CD8-positive, alpha-beta memory T cell (primary cell): ENCODE measurements at regions not wholly inside any gene's neighbourhood (a gene's known extent, or its start where the extent isn't known, plus 50 kb on each side); places are given as distances from the start of the nearest gene placed in this dataset.

Experiments used
- CTCF ChIA-PET: fragments of 350-600 bp; sonication (Branson Sonifier 250); formaldehyde crosslinking; loops from one replicate; lab custom pipeline; 2021; ENCODE audit warnings: antibody characterized with exemption; lab: Charles Lee
- POLR2A ChIA-PET: fragments of 350-600 bp; sonication (Branson Sonifier 250); formaldehyde crosslinking; loops from one replicate; lab custom pipeline; 2021; ENCODE audit warnings: antibody characterized with exemption; lab: Charles Lee
- DNase-seq, 5 donors: peaks; one replicate each; pipeline versions ENCODE4 v3.0.0 to v3.0.0-alpha.2; 2020 to 2022; ENCODE audit warnings: mixed read lengths in 1 of 5
- H3K27ac ChIP-seq: one replicate; pipeline ENCODE4 v1.7.0; 2013; ENCODE audit warnings: low read depth, mild to moderate bottlenecking, low read length, moderate library complexity
- H3K27me3 ChIP-seq: 2 replicates; pipeline ENCODE4 v1.7.0; 2013; ENCODE audit warnings: low read length, mild to moderate bottlenecking; ENCODE audit not compliant: insufficient read depth, poor library complexity, severe bottlenecking
- H3K36me3 ChIP-seq: 2 replicates; pipeline ENCODE4 v1.7.0; 2013; ENCODE audit warnings: mild to moderate bottlenecking, low read length, moderate library complexity; ENCODE audit not compliant: insufficient read depth
- H3K4me1 ChIP-seq: 2 replicates; pipeline ENCODE4 v1.7.0; 2013; ENCODE audit warnings: mild to moderate bottlenecking, low read length, moderate library complexity; ENCODE audit not compliant: insufficient read depth
- H3K4me3 ChIP-seq: 2 replicates; pipeline ENCODE4 v1.7.0; 2013; ENCODE audit warnings: mild to moderate bottlenecking, low read length
- H3K9me3 ChIP-seq: 2 replicates; pipeline ENCODE4 v1.7.0; 2013; ENCODE audit warnings: mild to moderate bottlenecking, low read length
- H3K27ac Mint-ChIP-seq, 8 donors: one replicate each; pipeline ENCODE4 v1.8.0; 2020 to 2021; ENCODE audit warnings: mixed read lengths in 8 of 8, mild to moderate bottlenecking in 6 of 8, inconsistent platforms in 3 of 8, moderate library complexity in 3 of 8
- H3K27me3 Mint-ChIP-seq, 2 donors: one replicate each; pipeline ENCODE4 v1.8.0; 2020 to 2021; ENCODE audit warnings: mixed read lengths in 2 of 2, mild to moderate bottlenecking in 1 of 2, moderate library complexity in 1 of 2
- H3K36me3 Mint-ChIP-seq, 3 donors: one replicate each; pipeline ENCODE4 v1.8.0; 2020 to 2021; ENCODE audit warnings: mixed read lengths in 3 of 3, inconsistent platforms in 1 of 3, mild to moderate bottlenecking in 1 of 3
- H3K4me1 Mint-ChIP-seq, 3 donors: one replicate each; pipeline ENCODE4 v1.8.0; 2020 to 2021; ENCODE audit warnings: mixed read lengths in 3 of 3, inconsistent platforms in 1 of 3, mild to moderate bottlenecking in 1 of 3
- H3K4me3 Mint-ChIP-seq, 7 donors: one replicate each; pipeline ENCODE4 v1.8.0; 2020 to 2021; ENCODE audit warnings: mixed read lengths in 7 of 7, mild to moderate bottlenecking in 6 of 7, moderate library complexity in 4 of 7, inconsistent platforms in 2 of 7
- H3K9me3 Mint-ChIP-seq, 5 donors: one replicate each; pipeline ENCODE4 v1.8.0; 2020 to 2022; ENCODE audit warnings: mixed read lengths in 5 of 5, mild to moderate bottlenecking in 3 of 5, moderate library complexity in 2 of 5, inconsistent platforms in 1 of 5

DNA sequence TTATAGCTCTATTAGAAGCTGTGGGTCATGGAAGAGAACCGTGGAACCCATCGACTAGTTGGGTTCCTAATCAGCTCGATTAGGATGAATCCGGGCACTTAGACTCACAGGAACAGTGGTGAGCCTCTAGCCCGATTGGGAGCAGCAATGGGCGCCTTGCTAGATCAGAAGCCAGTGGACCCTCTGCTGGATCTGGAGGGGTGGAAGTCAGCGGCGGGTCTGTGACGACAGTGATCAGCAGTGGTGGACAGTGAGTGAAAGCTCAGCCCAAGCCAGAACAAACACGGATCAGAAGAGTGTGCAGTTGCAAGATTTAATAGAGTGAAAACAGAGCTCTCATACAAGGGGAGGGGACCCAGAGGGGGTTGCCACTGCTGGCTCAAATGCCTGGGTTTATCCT lies 1170.2 kb downstream of the OTOL1 start:
- Histone ChIP-seq H3K36me3 (no peaks in the 10 kb centered on the region), H3K9me3 (no peaks in the 10 kb centered on the region), H3K27ac (no peak overlapping the region), H3K4me3 (no peak overlapping the region), H3K4me1 (no peaks in the 10 kb centered on the region), H3K27me3 (no peaks in the 10 kb centered on the region)
- Mint-ChIP-seq H3K9me3 (peaks cover 4 to 28% (median 8%) of the 10 kb centered on the region in 5 donors), H3K4me1 (no peaks in the 10 kb centered on the region), H3K27ac (no peak overlapping the region), H3K36me3 (no peaks in the 10 kb centered on the region), H3K4me3 (no peak overlapping the region), H3K27me3 (no peaks in the 10 kb centered on the region)
- ChIA-PET POLR2A (no interaction called here), CTCF (no interaction called here)
- DNase-seq: no peak

- Mint-ChIP-seq H3K27ac (no peak overlapping the region), H3K27me3 (no peaks in the 10 kb centered on the region), H3K36me3 (no peaks in the 10 kb centered on the region), H3K4me1 (no peaks in the 10 kb centered on the region), H3K9me3 (peaks cover 1 to 24% (median 4%) of the 10 kb centered on the region in 5 donors), H3K4me3 (no peak overlapping the region)
- no peak overlapping the region for H3K27ac ChIP-seq
- CTCF ChIA-PET: no interaction called here
- no peaks in the 10 kb centered on the region for H3K9me3 ChIP-seq
- H3K4me1 ChIP-seq: no peaks in the 10 kb centered on the region
- H3K4me3 ChIP-seq: no peak overlapping the region
- no peaks in the 10 kb centered on the region for H3K36me3 ChIP-seq
- no peak for DNase-seq
- H3K27me3 ChIP-seq: no peaks in the 10 kb centered on the region
- POLR2A ChIA-PET: no interaction called here
These were observed 1173.6 kb downstream of the OTOL1 start for GRCh38 chr3:162670181-162670580.

DNA sequence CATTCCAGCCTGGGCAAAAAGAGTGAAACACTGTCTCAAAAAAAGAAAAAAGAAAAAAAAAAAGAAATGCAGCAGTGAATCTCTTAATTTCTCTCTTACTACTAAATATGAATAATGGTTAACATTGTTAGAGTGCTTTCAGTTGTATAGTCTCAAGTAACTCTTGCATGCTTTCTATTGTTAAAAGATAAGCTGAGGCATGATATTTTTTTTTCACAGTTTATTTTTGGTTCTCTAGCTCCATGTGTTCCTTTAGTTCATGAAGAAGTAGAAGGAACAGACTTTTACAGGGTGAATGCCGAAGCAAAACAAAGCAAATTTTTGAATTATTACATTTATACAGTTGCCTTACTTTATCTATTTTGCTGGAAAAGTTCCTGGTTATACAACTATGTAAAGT lies 1180.9 kb downstream of the OTOL1 start:
- no peaks in the 10 kb centered on the region for H3K27me3 ChIP-seq
- H3K4me3 Mint-ChIP-seq: no peak overlapping the region
- H3K9me3 Mint-ChIP-seq: peaks cover 0 to 13% (median 2%) of the 10 kb centered on the region in 5 donors
- no peak overlapping the region for H3K27ac ChIP-seq
- no peaks in the 10 kb centered on the region for H3K36me3 Mint-ChIP-seq
- H3K36me3 ChIP-seq: no peaks in the 10 kb centered on the region
- H3K4me1 Mint-ChIP-seq: no peaks in the 10 kb centered on the region
- ChIA-PET POLR2A (no interaction called here), CTCF (no interaction called here)
- no peak for DNase-seq
- no peak overlapping the region for H3K27ac Mint-ChIP-seq
- no peaks in the 10 kb centered on the region for H3K4me1 ChIP-seq
- no peaks in the 10 kb centered on the region for H3K9me3 ChIP-seq
- no peaks in the 10 kb centered on the region for H3K27me3 Mint-ChIP-seq
- no peak overlapping the region for H3K4me3 ChIP-seq

DNA sequence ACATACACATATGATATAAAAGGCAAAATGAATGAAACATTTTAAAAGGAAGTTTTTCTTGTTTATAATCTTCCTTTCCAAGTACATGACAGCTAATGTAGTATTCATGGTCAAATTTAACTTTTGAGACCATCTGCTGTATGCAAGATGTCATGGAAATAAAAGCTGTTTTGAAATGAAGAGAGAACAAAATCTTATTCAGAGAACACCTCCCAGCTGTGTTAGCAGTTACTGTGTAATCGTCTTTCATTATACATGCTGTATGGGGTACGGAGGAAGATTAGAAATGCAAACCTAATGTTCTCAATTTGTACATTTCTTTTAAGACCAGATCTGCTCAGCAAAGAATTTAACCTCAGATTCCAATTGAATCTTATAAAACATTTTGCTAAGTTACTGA lies 1182.3 kb downstream of the OTOL1 start:
- DNase-seq: no peak
- no peaks in the 10 kb centered on the region for H3K4me1 ChIP-seq
- H3K27me3 ChIP-seq: no peaks in the 10 kb centered on the region
- no peaks in the 10 kb centered on the region for H3K4me1 Mint-ChIP-seq
- no peak overlapping the region for H3K27ac Mint-ChIP-seq
- no peak overlapping the region for H3K4me3 ChIP-seq
- H3K9me3 Mint-ChIP-seq: peaks cover 0 to 13% (median 2%) of the 10 kb centered on the region in 5 donors
- H3K9me3 ChIP-seq: no peaks in the 10 kb centered on the region
- no peaks in the 10 kb centered on the region for H3K36me3 Mint-ChIP-seq
- H3K27ac ChIP-seq: no peak overlapping the region
- no peaks in the 10 kb centered on the region for H3K27me3 Mint-ChIP-seq
- no peaks in the 10 kb centered on the region for H3K36me3 ChIP-seq
- POLR2A ChIA-PET: no interaction called here
- CTCF ChIA-PET: no interaction called here
- no peak overlapping the region for H3K4me3 Mint-ChIP-seq

DNA sequence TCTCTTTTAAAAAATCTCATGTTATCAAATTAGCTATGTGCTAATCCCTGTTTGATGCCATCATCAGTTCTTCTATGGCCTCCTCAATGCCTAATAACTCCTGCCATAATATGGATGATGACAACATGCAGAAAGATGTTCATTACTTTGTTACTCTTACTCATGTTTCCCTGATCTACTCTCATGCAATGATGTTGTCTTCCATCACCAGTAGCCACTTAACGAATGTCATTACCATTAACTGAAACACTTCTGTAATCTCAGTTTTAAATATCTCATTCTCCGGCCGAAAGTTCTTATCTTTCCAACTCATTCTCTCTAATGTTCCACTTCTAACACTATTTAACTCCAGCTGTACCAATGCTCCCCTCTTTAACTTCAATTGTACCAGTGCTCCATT lies 1187.7 kb downstream of the OTOL1 start:
- H3K9me3 Mint-ChIP-seq: peaks cover 0 to 23% (median 6%) of the 10 kb centered on the region in 5 donors
- Histone ChIP-seq H3K4me1 (no peaks in the 10 kb centered on the region), H3K4me3 (no peak overlapping the region), H3K36me3 (no peaks in the 10 kb centered on the region), H3K9me3 (no peaks in the 10 kb centered on the region), H3K27me3 (no peaks in the 10 kb centered on the region), H3K27ac (no peak overlapping the region)
- no peak overlapping the region for H3K27ac Mint-ChIP-seq
- no peak for DNase-seq
- H3K36me3 Mint-ChIP-seq: no peaks in the 10 kb centered on the region
- no peaks in the 10 kb centered on the region for H3K27me3 Mint-ChIP-seq
- no peaks in the 10 kb centered on the region for H3K4me1 Mint-ChIP-seq
- no peak overlapping the region for H3K4me3 Mint-ChIP-seq
- ChIA-PET CTCF (no interaction called here), POLR2A (no interaction called here)

- Histone ChIP-seq H3K36me3 (no peaks in the 10 kb centered on the region), H3K9me3 (no peaks in the 10 kb centered on the region), H3K27ac (no peak overlapping the region), H3K27me3 (no peaks in the 10 kb centered on the region), H3K4me3 (no peak overlapping the region), H3K4me1 (no peaks in the 10 kb centered on the region)
- Mint-ChIP-seq H3K4me1 (no peaks in the 10 kb centered on the region), H3K9me3 (peaks cover 0 to 14% (median 3%) of the 10 kb centered on the region in 5 donors), H3K4me3 (no peak overlapping the region), H3K27me3 (no peaks in the 10 kb centered on the region), H3K36me3 (no peaks in the 10 kb centered on the region), H3K27ac (no peak overlapping the region)
- CTCF ChIA-PET: no interaction called here
- POLR2A ChIA-PET: no interaction called here
- no peak for DNase-seq
These were observed 1202.7 kb downstream of the OTOL1 start for GRCh38 chr3:162699291-162699690.

- Histone ChIP-seq H3K4me1 (no peaks in the 10 kb centered on the region), H3K4me3 (no peak overlapping the region), H3K36me3 (no peaks in the 10 kb centered on the region), H3K27me3 (no peaks in the 10 kb centered on the region), H3K27ac (no peak overlapping the region), H3K9me3 (no peaks in the 10 kb centered on the region)
- POLR2A ChIA-PET: no interaction called here
- H3K4me3 Mint-ChIP-seq: no peak overlapping the region
- no peak overlapping the region for H3K27ac Mint-ChIP-seq
- CTCF ChIA-PET: no interaction called here
- peaks cover 0 to 16% (median 6%) of the 10 kb centered on the region in 5 donors for H3K9me3 Mint-ChIP-seq
- H3K27me3 Mint-ChIP-seq: no peaks in the 10 kb centered on the region
- no peaks in the 10 kb centered on the region for H3K36me3 Mint-ChIP-seq
- no peaks in the 10 kb centered on the region for H3K4me1 Mint-ChIP-seq
- DNase-seq: no peak
These were observed 1204.6 kb downstream of the OTOL1 start for GRCh38 chr3:162701211-162701610.

- no peaks in the 10 kb centered on the region for H3K27me3 ChIP-seq
- H3K4me1 ChIP-seq: no peaks in the 10 kb centered on the region
- DNase-seq: peak in 1 of 5 donors; percentile 43
- H3K36me3 Mint-ChIP-seq: no peaks in the 10 kb centered on the region
- H3K36me3 ChIP-seq: no peaks in the 10 kb centered on the region
- H3K27me3 Mint-ChIP-seq: no peaks in the 10 kb centered on the region
- no peaks in the 10 kb centered on the region for H3K4me1 Mint-ChIP-seq
- no peak overlapping the region for H3K27ac Mint-ChIP-seq
- ChIA-PET POLR2A (no interaction called here), CTCF (no interaction called here)
- H3K4me3 Mint-ChIP-seq: no peak overlapping the region
- no peak overlapping the region for H3K4me3 ChIP-seq
- H3K9me3 Mint-ChIP-seq: peaks cover 1 to 20% (median 7%) of the 10 kb centered on the region in 5 donors
- no peaks in the 10 kb centered on the region for H3K9me3 ChIP-seq
- no peak overlapping the region for H3K27ac ChIP-seq
These were observed 1206.3 kb downstream of the OTOL1 start for GRCh38 chr3:162702768-162703385.
